Suprapubic skin (tissue), 4 donors: ENCODE measurements at regions not wholly inside any gene's neighbourhood (a gene's known extent, or its start where the extent isn't known, plus 50 kb on each side); places are given as distances from the start of the nearest gene placed in this dataset.

ENCODE experiments used
- DNase-seq, 2 donors: peaks; one replicate each; pipeline ENCODE4 v3.0.0-alpha.2; 2019; ENCODE audit warnings: low spot score in 2 of 2
- H3K27ac ChIP-seq: fragments of 200-600 bp; sonication (generic); one replicate; pipeline ENCODE4 v1.5.1; 2019
- H3K27me3 ChIP-seq: fragments of 200-600 bp; sonication (generic); one replicate; pipeline ENCODE4 v1.5.1; 2019
- H3K36me3 ChIP-seq: fragments of 200-600 bp; sonication (generic); one replicate; pipeline ENCODE4 v1.5.1; 2019
- H3K4me1 ChIP-seq: fragments of 200-600 bp; sonication (generic); one replicate; pipeline ENCODE4 v1.5.1; 2019
- H3K4me3 ChIP-seq: fragments of 200-600 bp; sonication (generic); one replicate; pipeline ENCODE4 v1.5.1; 2019; ENCODE audit warnings: mild to moderate bottlenecking
- H3K9me3 ChIP-seq: fragments of 200-600 bp; sonication (generic); one replicate; pipeline ENCODE4 v1.5.1; 2019
- EP300 ChIP-seq: sonication (generic); formaldehyde crosslinking; IDR thresholded peaks from one replicate; pipeline ENCODE4 v1.6.1; 2017; ENCODE audit warnings: antibody characterized with exemption
- POLR2A ChIP-seq, 2 donors: fragments of 450-650 bp; IDR thresholded peaks; one replicate each; pipeline ENCODE4 v1.6.1; 2017; ENCODE audit warnings: antibody characterized with exemption in 2 of 2, mild to moderate bottlenecking in 2 of 2, moderate library complexity in 2 of 2
- POLR2AphosphoS5 ChIP-seq, 3 donors: sonication (generic); formaldehyde crosslinking; IDR thresholded peaks; one replicate each; pipeline ENCODE4 v1.6.1; 2017; ENCODE audit warnings: antibody characterized with exemption in 3 of 3
- WGBS: methylation state at CpG from one replicate; pipeline ENCODE4 v1.1.5; 2018; 5-methylcytosine and 5-hydroxymethylcytosine counted together
- TF ChIP-seq, protein P1 (sequence below), 2 donors: fragments of 200-600 bp in 1 of 2; fragments of 450-650 bp in 1 of 2; sonication (generic) in 1 of 2; IDR thresholded peaks; one replicate each; pipeline ENCODE4 v1.5.1; 2016 to 2019; ENCODE audit warnings: antibody characterized with exemption in 2 of 2, mild to moderate bottlenecking in 1 of 2, moderate library complexity in 1 of 2

DNA sequence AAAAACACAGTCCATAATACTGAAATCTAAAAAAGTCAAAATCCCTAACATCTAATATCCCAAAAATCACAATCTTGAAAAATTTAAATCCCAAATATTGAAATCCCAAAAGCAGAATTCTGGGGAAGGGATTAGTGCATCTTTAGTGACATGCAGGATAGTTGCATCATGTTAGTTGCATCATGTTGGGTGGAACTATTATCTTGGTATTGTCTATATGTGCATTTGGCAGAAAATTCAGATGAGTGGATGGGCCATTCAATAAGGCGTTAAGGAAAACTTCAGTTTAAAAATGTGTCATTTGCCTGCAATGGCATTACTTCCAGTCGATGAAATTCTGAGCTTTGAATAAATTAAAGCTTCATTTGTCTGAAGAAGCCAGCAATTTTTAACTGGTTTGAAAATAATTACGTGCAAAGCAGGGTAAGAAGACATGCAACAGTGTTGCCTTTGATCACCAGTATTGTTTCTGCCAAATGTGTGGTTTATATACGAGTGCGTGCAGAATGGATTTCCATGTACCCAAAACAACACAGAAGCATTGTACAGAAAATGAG lies 221.4 kb upstream of the NFE2L3 start:
- Histone ChIP-seq H3K4me1 (peaks cover 2% of the 10 kb centered on the region), H3K36me3 (no peaks in the 10 kb centered on the region), H3K27ac (no peak overlapping the region), H3K4me3 (no peak overlapping the region), H3K27me3 (peaks cover 5% of the 10 kb centered on the region), H3K9me3 (peaks cover 6% of the 10 kb centered on the region)
- TF ChIP-seq EP300 = no peak
- no peak for TF ChIP-seq POLR2A (IDR thresholded peaks at IDR 0.05)
- TF ChIP-seq, protein P1, sequence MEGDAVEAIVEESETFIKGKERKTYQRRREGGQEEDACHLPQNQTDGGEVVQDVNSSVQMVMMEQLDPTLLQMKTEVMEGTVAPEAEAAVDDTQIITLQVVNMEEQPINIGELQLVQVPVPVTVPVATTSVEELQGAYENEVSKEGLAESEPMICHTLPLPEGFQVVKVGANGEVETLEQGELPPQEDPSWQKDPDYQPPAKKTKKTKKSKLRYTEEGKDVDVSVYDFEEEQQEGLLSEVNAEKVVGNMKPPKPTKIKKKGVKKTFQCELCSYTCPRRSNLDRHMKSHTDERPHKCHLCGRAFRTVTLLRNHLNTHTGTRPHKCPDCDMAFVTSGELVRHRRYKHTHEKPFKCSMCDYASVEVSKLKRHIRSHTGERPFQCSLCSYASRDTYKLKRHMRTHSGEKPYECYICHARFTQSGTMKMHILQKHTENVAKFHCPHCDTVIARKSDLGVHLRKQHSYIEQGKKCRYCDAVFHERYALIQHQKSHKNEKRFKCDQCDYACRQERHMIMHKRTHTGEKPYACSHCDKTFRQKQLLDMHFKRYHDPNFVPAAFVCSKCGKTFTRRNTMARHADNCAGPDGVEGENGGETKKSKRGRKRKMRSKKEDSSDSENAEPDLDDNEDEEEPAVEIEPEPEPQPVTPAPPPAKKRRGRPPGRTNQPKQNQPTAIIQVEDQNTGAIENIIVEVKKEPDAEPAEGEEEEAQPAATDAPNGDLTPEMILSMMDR (IDR thresholded peaks at IDR 0.05) = no peak
- TF ChIP-seq POLR2AphosphoS5 (IDR thresholded peaks at IDR 0.05) = no peak
- WGBS = 78% methylated on average over 5 of the region's 5 CpGs
- no peak for DNase-seq

DNA sequence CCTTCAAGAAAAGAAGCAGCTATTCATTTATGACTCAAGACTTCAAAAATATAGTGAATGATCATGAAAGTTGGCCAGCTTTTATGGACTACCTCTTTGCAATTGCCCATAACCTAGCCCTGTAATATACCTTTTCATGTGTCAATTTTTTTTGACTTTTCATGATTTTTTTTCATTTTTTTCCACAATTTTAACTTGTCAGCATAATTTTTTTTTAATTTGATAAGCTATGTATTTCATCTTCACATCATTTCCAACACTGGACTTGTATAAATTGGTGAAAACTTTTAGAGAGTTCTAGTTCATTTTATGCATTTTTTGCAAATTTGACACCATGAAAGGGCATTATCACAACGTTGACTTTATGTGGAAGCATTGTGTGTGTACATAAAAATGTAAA lies 220.8 kb upstream of the NFE2L3 start:
- Histone ChIP-seq H3K27ac (no peak overlapping the region), H3K36me3 (no peaks in the 10 kb centered on the region), H3K4me3 (no peak overlapping the region), H3K27me3 (peaks cover 5% of the 10 kb centered on the region), H3K4me1 (peaks cover 2% of the 10 kb centered on the region), H3K9me3 (peaks cover 6% of the 10 kb centered on the region)
- 72% methylated on average over 1 of the region's 1 CpG for WGBS
- DNase-seq = no peak
- no peak for TF ChIP-seq POLR2AphosphoS5 (IDR thresholded peaks at IDR 0.05)
- TF ChIP-seq POLR2A (IDR thresholded peaks at IDR 0.05) = no peak
- TF ChIP-seq EP300 = no peak
- TF ChIP-seq, protein P1 (IDR thresholded peaks at IDR 0.05) = no peak

DNA sequence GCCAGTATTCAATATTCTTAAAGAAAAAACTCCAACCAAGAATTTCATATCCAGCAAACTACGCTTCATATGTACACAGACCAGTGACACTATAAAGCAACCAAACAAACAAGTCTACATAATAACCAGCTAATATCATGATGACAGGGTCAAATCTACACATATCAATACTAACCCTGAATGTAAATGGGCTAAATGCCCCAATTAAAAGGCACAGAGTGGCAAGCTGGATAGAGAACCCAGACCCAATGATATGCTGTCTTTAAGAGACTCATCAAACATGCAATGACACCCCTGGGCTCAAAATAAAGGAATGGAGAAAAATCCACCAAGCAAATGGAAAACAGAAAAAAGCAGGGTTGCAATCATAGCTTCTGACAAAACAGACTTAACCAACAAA lies 218.1 kb upstream of the NFE2L3 start:
- Histone ChIP-seq H3K36me3 (no peaks in the 10 kb centered on the region), H3K4me3 (no peak overlapping the region), H3K4me1 (no peaks in the 10 kb centered on the region), H3K27me3 (peaks cover 5% of the 10 kb centered on the region), H3K27ac (no peak overlapping the region), H3K9me3 (peaks cover 6% of the 10 kb centered on the region)
- 100% methylated on average over 1 of the region's 1 CpG for WGBS
- no peak for DNase-seq
- TF ChIP-seq EP300 (no peak), POLR2A (IDR thresholded peaks at IDR 0.05) (no peak), POLR2AphosphoS5 (IDR thresholded peaks at IDR 0.05) (no peak)
- TF ChIP-seq, protein P1 (IDR thresholded peaks at IDR 0.05) = no peak

DNA sequence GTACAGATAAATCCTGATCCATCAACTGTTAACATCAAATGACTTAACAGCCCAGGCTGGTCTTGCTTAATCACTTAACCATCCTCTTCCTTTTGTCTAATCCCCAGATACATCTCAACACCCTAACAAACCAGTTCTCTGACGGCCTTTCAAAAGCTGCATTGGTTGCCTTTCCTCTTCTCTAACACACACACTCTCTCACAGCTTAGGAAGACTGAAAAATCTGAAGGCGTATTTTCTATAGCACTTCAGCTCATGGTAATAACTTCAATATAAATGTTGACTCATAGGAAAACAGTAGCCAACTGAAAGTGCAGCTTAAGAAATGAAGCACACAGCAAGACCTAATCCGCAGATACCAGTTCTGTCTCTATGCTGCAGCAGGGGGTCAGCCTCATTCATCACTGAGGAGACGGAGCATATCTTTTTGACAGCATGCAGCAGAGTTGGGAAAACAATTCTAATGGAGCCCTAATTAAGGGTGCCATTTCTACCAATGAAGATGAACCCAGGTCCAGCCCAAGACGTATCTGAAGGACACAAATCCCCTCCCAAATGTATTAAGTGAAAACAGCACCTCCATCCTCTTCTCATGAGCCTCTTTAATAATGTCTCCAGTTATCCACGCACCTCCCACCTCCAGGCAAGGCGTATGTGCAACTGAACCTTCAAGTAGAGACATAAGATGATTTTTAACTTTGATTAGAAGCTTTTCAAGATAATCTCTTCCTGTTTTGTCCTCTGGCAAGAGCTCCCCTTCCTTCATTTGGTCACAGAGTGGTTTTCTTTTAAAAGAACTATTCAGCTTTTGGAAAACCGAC lies 211.7 kb upstream of the NFE2L3 start:
- Histone ChIP-seq H3K36me3 (no peaks in the 10 kb centered on the region), H3K4me3 (peak overlapping the region; percentile 25), H3K27ac (peak overlapping the region; percentile 89), H3K27me3 (no peaks in the 10 kb centered on the region), H3K9me3 (no peaks in the 10 kb centered on the region), H3K4me1 (peaks cover 21% of the 10 kb centered on the region)
- DNase-seq = no peak
- 42% methylated on average over 8 of the region's 8 CpGs for WGBS
- TF ChIP-seq EP300 (no peak), POLR2AphosphoS5 (IDR thresholded peaks at IDR 0.05) (no peak), POLR2A (IDR thresholded peaks at IDR 0.05) (no peak)
- TF ChIP-seq, protein P1 (IDR thresholded peaks at IDR 0.05) = no peak

DNA sequence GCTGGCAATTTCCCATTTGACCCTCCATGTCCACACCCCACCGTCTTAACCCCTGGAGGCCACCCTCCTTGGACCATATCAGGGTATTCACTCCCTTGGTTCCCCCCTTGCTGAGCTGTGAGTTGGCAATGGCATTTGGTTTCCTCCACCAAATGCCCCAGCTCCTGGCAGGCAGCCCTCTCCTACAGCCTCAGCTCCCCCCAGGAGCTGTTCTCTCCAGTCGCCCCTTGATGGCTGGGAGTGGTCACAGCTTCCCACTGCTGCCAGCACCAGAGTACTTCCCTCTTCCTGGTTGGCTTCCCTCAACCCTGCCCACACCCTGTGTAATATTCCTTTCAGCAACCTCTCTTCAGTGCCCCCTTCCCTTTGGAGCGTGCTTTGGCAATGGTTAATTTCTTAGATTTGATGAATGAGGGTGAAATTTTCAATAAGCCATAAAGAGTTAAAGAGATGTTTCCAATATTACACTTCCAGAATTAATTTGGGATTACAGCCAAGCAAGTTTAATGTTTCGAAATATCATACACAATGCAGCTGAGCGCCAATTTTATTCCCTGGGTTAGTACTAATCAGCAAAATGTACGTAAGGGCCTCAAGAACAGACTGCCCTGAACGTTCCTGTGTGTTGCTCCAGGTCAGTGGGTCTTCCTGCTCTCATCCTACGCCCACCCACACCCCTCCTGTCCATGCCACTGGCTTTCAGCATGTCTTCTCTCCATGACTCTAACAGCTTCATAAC lies 207.1 kb upstream of the NFE2L3 start:
- peaks cover 38% of the 10 kb centered on the region for H3K4me1 ChIP-seq
- no peak overlapping the region for H3K4me3 ChIP-seq
- no peaks in the 10 kb centered on the region for H3K9me3 ChIP-seq
- no peaks in the 10 kb centered on the region for H3K36me3 ChIP-seq
- peak overlapping the region; percentile 78 for H3K27ac ChIP-seq
- no peaks in the 10 kb centered on the region for H3K27me3 ChIP-seq
- 32% methylated on average over 8 of the region's 8 CpGs for WGBS
- no peak for DNase-seq
- TF ChIP-seq POLR2A (IDR thresholded peaks at IDR 0.05) (no peak), POLR2AphosphoS5 (IDR thresholded peaks at IDR 0.05) (no peak), EP300 (no peak)
- TF ChIP-seq, protein P1 (IDR thresholded peaks at IDR 0.05) = no peak
